OCI-LY7 (cell line): ENCODE measurements at regions not wholly inside any gene's neighbourhood (a gene's known extent, or its start where the extent isn't known, plus 50 kb on each side); places are given as distances from the start of the nearest gene placed in this dataset.

Experiments
- CTCF ChIP-seq: fragments of 200-600 bp; sonication (generic); conservative IDR thresholded peaks from 2 replicates; pipeline ENCODE4 v1.5.1; 2014; ENCODE audit warnings: mild to moderate bottlenecking, antibody characterized with exemption, low read length, moderate library complexity, mixed read lengths
- EZH2phosphoT487 ChIP-seq: fragments of 200-600 bp; sonication (generic); IDR thresholded peaks from 2 replicates; pipeline ENCODE4 v1.6.1; 2018; ENCODE audit warnings: low read depth, borderline replicate concordance, mild to moderate bottlenecking, mixed run types, antibody characterized with exemption, low read length, moderate library complexity, mixed read lengths

GRCh38 chr11:120035756-120036155, 102.2 kb downstream of the TRIM29 start:
- no peak for TF ChIP-seq CTCF
- TF ChIP-seq EZH2phosphoT487 = no peak
